Stimulated activated CD4-positive, alpha-beta T cell treated with anti-CD3 and anti-CD28 coated beads, Interleukin-12 subunit alpha, Interleukin-12 subunit beta, amount 100 ng/mL, for 24 hours (primary cell): ENCODE measurements at regions not wholly inside any gene's neighbourhood (a gene's known extent, or its start where the extent isn't known, plus 50 kb on each side); places are given as distances from the start of the nearest gene placed in this dataset.
"Not testable (repeated sequence)": the region's sequence is repeated elsewhere in the genome, so short reads cannot be mapped to it uniquely, and the experiment has no call there.

Experiments used
- DNase-seq, 2 experiments: peaks; one replicate each; pipeline ENCODE4 v3.0.0-alpha.2; 2020; ENCODE audit warnings: low read depth in 2 of 2

DNA sequence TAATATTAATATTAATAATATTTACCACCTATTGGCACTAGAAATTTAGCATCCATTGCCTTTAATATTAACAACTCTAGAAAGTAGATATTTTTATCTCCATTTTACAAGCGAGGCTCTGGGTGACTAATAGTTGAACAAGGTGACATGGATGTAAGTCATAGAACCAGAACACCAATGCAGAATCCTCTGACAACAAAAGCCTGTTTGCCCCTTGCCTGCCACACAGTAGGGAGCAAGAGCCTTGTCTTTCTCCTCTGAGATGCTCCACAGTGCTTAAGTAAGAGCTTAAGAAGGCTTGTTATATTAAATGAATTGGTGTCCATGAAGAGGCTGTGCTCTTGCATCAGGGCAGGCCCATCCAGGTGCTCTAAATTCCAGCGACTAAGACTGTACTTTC, 51.2 kb upstream of the LBX1 start:
- DNase-seq, result no peak

GRCh38 chr10:101280921-101281320, 51.7 kb upstream of the LBX1 start:
- not testable (repeated sequence) for DNase-seq

GRCh38 chr10:101282947-101283346, 53.7 kb upstream of the LBX1 start:
- no peak for DNase-seq

GRCh38 chr10:101283762-101284100, 54.5 kb upstream of the LBX1 start:
- no peak for DNase-seq

GRCh38 chr10:101284101-101284743, 55.0 kb upstream of the LBX1 start:
- DNase-seq, result no peak

GRCh38 chr10:101284744-101285463, 55.6 kb upstream of the LBX1 start:
- DNase-seq, result no peak

DNA sequence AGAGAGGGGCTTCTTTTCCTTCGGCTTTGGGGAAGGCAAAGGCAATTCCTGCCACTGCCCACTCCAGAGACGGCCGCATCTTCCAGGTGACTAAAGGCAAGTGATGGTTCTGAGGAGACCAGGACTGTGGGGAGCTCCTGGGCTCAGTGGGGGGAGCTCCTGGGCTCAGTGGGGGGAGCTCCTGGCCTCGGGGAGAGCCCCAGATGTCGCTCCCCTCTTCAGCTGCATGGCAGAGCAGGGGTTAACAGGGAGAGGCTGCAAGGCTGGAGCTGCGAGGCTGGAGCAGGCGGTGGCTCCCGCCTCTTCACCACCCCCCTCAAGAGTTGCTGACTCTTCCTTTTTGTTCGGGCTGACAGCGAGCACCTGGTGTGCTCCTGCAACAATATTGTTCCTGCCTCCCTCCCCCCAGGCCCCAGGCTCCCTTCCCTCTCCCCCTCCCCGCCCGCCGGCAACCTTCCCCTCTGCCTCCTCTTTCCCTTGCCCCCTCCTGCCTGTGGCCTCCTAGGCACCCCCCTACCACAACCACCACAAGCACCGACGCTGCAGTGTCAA, 56.3 kb upstream of the LBX1 start:
- DNase-seq, result no peak

- DNase-seq, result no peak
Measured at GRCh38 chr10:101286248-101287046, 57.2 kb upstream of the LBX1 start.

DNA sequence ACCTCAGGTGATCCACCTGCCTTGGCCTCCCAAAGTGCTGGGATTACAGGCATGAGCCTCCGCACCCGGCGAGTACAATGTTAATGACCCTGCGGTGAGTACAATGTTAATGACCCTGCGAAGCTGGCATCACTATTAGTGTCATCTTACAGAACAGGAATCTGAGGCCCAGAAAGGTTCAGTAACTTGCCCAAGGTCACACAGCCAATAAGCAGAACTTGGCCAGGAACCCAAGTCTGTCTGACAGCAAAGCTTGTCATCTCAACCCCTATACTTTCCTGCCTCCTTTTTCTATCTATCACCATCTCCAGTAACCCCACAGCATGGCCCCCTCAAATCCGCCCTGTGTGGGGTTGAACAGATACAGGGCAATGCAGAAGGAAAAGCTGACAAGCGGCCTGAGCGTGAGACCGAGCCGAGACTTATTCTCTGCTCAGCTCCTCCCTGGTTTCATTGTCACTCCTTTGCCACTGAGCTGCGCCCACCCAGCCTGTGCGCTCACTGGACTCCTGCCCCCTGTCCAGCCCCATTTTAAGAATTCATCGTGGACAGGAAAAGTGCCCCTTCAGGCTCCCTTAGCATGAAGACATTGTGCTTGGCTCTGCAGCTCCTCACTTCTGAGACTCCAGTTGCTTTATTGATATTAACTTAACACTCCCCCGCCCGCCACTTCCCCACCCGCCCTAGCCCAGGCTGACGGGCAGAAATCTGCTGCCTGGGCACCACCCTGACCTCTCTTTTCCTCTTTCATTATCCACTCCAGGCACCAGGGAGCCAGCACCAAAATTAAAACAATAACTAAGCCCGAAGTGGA, 58.1 kb upstream of the LBX1 start:
- no peak for DNase-seq

GRCh38 chr10:101287997-101288635, 58.9 kb upstream of the LBX1 start:
- DNase-seq, result no peak

DNA sequence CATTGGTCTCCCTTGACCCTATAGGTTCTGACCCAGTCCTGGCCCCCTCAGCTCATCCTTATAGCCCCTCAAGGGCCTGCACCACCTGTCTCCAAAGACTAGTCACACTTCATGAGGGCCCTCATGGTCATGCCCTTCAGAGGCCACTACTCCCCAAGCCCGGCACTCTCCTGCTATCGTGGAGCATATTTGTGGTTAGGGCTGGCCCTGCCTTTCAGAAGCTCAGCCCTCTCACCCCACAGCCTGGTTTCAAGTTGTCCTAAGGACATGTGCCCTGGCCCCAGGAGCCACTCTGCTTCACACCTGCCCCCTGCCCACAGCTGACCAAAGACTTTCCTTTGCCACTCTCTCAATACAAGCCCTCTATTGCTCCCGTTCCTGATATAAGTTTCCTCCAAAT, 60.3 kb upstream of the LBX1 start:
- DNase-seq, result no peak

GRCh38 chr10:101290431-101290830, 61.2 kb upstream of the LBX1 start:
- DNase-seq, result no peak

- no peak for DNase-seq
Measured at GRCh38 chr10:101290881-101291280, 61.6 kb upstream of the LBX1 start.

DNA sequence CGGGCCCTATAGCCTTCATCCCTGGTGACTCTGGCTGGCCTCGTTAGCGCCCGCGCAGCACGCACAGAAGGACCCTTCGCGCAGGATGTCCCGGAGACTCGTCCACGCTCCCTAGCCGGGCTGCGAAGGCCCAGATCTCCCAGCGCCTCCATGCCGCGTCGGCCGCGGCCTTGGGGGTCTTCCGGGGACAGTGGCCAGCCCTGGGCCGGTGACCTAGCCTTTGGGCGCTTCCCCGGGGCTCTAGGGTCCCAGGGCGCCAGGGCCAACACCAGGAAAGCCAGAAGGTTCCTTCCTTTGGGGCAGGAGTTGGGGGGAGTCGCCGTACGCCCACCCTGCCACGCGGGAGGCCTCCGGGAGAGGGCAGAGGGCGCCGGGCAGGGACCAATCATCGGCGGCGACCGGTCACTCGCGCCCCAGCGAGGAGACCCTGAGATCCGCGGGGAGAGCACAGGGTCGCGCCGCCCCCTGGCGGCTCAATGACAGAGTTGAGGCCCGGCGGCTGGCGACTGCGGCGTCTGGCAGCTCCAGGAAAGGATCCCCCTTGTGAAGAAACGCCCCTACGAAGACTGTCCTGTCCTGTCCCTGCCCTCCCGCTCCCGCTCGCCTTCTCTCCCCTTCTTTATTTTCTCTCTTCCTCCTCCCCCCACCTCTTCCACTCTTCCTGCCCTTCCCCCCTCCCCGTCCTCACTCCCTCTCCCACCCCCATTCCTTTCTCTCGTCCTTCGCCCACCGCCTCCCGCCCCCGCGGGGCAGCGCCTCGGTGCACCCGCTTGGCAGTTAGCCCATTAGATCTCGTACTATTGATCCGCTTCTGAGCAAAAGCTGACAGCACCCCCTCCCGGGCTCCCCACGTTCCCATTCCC, 62.3 kb upstream of the LBX1 start:
- peak; percentile 18 to 40 for DNase-seq

GRCh38 chr10:101292194-101293006, 61.6 kb upstream of the BTRC start:
- no peak for DNase-seq

DNA sequence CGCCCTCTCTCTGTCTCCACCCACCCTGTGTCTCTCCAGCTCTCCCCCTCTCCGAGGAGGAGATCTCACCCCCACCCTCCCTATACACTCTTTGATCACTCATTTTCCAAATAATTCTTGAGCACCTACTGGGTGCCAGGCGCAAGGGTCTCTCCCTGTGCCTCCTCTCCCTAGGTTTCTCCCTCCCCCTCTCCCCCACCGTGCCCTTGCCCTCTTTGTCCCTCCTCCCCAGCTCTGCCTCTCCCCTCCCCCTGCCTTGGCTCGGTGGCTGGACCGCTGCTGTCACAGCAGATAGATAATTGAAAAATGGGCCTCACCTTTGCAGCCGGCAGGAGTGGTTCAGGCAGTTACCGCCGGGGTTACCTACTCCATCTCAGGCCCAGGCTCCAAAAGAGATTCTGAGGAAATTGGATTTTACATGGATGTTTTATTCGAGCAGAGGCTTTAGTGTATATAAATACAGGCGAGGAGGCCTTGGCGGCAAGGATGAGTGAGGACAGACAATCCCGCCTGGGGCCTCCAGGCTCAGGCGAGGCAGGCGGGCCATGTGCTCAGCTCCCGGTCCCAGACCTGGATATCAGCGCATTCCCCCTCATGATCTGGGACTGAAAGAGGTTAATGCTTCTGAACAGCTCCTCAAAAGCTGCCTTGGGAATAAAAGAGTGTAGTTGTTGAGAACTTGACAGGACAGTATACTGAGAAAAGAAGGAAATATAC, 60.8 kb upstream of the BTRC start:
- DNase-seq, result no peak

GRCh38 chr10:101294109-101294508, 59.9 kb upstream of the BTRC start:
- DNase-seq, result no peak

DNA sequence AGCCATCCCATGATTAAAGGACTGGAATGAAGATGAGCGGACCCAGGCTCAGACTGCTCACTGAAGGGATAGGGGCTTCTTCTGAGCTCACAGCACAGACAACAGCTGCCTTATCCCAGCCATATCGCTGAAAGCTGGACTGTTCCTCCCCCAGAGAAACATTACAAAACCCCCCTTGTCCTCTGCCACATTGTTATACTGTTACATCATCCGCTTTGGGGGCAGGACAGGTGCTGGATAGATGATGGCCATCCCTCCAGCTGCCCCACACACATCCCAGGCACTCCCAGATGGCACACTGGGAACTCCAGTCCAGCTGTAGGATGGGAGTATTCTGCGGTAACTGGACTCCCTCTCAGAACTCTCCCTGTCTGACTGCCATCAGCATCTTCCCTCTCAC, 58.7 kb upstream of the BTRC start:
- DNase-seq, result no peak
